Right kidney (tissue), 1 donor: ENCODE measurements at regions not wholly inside any gene's neighbourhood (a gene's known extent, or its start where the extent isn't known, plus 50 kb on each side); places are given as distances from the start of the nearest gene placed in this dataset.
"Not testable (repeated sequence)": the region's sequence is repeated elsewhere in the genome, so short reads cannot be mapped to it uniquely, and the experiment has no call there.

Source experiments
- DNase-seq: peaks from one replicate; pipeline ENCODE4 v3.0.0-alpha.2; 2016

DNA sequence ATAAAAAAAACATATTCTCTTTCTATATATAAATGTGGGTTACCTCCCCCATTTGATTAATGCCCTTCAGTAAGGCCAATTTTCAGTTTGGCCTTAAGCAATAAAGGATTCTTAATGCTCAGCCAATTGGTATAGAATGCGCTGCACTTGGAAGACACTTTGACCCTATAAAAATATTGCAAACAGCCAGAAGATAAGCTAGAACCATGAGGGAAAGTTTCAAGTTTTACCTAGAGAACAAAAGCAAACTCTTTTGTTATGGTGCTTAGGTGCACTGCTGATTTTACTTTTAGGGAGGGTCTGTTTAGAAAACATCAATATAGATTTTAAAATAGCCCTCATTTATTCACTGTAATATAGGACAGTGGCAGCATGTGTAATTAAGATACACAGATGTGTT lies 251.6 kb upstream of the SLC16A7 start:
- no peak for DNase-seq

DNA sequence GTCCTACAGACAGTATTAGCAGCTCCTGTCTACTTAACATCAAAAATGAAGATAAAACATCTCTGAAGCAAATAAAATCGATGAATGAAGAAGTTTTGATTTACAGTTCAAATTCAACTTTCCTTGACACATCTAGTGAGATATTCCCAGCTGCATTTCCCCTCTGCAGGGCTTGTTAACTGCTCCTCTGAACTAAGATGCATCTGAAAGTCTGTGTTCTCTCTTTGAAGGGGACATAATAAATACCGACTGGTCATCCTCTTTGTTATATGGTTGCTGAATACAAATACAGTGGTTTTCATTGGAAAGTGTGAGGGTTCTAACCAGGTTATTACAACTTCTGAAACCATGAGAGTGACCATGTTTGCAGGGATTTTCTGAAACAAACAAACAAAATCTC lies 266.4 kb upstream of the SLC16A7 start:
- no peak for DNase-seq

DNA sequence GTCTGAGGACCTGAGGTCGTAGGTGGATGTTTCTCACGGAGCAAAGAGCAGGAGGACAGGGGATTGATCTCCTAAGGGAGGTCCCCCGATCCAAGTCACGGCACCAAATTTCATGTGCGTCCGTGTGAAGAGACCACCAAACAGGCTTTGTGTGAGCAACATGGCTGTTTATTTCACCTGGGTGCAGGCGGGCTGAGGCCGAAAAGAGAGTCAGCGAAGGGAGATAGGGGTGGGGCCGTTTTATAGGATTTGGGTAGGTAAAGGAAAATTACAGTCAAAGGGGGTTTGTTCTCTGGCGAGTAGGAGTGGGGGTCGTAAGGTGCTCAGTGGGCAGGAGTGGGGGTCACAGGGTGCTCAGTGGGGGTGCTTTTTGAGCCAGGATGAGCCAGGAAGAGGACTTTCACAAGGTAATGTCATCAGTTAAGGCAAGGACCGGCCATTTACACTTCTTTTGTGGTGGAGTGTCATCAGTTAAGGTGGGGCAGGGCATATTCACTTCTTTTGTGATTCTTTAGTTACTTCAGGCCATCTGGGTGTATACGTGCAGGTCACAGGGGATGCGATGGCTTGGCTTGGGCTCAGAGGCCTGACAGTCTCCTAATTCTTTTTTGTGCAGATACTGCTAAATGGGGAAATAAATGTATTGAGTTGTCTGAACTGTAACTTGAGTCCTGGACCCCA lies 267.3 kb upstream of the SLC16A7 start:
- DNase-seq = not testable (repeated sequence)

DNA sequence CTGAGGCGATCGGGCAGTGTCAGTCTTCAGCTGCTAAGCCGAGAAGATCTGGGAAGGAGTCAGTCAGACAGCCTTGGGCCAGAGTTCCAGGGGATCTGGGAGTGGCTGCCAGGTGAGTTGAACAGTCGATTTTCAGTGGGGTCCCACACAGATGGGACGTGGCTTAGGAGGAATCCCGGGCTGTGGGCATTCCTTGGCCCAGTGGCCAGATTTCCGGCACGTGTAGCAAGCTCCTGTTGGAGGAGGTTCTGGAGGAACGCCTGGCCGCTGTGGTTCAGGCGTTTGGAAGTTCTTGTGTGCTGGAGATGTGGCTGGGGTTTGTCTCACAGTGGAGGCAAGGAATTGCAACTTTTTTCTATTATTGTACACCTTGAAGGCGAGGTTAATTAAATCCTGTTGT lies 269.4 kb upstream of the SLC16A7 start:
- not testable (repeated sequence) for DNase-seq

DNA sequence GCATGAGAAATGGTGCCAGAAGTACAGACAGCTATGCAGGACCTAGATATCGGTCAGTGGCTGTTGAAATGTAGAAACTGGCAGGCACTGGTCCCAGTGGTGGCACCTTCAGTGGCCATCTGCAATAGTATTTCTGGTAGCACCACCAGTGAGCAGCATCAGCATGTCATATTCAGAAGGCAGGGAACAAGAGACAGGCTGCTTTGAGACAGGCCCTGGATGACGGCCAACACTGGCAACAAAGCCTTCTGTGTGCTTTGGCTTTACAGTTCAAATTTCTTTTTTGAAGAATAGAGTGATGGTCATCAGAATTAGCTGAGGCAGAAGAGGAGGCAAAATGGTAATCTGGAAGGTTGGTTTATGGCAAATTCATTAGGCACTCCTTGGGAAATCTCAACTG lies 273.4 kb upstream of the SLC16A7 start:
- no peak for DNase-seq

DNA sequence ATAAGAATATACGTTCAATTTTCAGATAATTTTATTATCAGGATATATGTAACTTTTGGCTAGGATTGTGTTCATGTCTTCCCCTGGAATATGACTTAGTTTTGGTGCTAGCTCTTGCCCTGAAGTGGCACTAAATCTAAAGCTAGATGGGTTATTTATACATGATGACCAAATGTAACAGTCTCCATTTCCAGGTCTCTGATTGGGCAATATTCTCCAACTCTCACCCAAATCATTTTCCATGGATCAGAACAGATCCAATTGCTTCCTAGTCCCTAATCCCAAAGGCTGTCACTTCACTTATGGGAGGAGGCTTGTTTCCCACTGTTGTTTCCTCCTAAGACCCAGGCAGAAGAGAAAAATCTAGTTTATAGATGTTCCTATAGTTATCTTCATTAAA lies 274.6 kb upstream of the SLC16A7 start:
- DNase-seq = no peak

DNA sequence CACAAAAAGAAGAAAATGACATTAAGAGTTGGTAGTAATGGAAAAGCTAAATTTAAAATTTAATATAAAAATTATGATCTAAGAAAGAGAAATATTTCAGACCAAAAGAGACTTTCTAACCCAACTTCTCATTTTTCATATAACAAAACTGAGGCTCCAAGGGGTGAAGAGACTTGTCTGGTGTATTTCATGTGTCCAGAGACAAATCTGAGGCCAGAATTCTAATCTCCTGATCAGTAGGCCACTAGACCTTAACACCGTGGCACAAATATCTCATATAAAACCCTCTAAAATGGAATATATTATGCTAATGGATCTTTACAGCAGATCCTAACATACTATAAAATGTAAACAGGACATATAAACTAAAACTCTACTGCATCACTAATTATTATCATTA lies 275.7 kb upstream of the SLC16A7 start:
- no peak for DNase-seq

DNA sequence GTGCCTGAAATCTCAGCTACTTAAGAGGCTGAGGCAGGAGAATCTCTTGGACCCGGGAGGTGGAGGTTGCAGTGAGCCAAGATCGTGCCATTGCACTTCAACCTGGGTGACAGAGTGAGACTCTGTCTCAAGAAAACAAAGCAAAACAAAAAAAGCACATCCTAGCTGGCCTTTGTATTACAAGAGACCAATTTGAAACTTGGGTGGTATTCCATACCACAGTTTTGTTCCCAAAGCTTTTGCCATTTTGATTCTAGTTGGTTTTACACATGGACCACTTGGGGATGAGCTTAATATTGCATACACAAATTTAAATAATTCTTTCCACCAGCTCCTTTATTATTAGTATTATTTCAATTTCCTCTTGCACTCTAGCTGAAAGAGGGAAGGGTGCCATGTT lies 276.9 kb upstream of the SLC16A7 start:
- no peak for DNase-seq

DNA sequence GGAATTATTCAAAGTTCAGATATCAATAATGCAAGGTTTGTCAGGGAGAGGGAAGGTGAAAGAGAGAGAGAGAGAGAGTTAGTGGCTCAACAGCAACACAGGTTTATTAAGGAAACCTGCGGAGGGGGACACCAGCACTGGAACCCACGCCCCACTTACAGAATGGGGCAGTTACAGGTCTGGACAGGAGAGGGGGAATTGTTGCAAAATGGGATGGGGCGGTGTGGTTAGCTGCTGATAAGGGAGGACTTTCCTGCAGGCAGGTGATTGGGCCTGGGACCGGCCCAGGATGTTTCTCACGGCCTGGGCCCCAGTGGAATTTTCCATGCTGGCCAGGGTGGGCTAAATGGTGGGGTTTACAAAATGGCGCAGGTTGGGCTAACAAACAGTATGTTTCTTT lies 278.2 kb upstream of the SLC16A7 start:
- no peak for DNase-seq

DNA sequence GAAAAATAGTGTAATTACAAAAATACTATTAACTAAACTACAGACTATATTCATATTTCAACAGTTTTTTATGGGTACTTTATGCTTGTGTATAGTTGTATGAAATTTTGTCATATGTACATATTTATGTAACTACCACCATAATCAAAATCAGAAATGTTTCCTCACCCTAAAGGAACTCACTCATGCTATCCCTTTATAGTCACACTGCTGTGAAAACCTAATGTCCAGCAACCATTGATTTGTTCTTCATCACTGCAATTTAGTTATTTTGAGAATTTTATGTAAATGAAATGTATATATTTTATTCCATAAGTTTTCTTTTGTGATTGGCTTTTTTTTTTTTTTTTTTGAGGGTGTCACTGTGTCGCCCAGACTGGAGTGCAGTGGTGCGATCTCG lies 278.9 kb upstream of the SLC16A7 start:
- no peak for DNase-seq

DNA sequence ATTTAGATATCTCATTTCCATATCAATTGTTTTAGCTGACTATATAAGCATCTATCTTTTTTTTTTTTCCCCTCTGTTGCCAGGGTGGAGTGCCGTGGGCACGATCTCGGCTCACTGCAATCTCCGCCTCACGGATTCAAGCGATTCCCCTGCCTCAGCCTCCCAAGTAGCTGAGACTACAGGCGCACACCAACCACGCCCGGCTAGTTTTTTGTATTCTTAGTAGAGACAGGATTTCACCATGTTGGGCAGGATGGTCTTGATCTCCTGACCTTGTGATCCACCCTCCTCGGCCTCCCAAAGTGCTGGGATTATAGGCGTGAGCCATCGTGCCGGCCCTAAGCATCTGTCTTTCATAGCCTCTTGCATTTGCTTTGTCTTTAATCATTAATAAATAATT lies 279.5 kb upstream of the SLC16A7 start:
- not testable (repeated sequence) for DNase-seq

DNA sequence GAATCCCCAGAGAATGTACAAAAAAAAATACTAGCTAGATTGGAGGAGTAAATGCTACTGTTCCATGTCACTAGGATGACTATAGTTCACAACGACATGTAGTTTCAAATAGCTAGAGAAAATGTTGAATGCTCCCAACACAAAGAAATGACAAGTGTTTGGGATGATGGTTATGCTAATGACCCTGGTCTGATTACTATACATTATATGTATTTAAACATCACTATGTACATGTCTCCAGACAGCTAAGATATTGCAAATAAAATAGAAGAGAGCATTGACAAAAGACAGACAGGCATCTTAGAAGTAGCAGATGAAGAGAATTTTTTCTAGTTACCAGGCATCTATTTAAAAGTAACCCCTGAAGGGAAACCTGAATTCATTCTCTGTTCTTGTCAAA lies 281.6 kb upstream of the SLC16A7 start:
- no peak for DNase-seq

DNA sequence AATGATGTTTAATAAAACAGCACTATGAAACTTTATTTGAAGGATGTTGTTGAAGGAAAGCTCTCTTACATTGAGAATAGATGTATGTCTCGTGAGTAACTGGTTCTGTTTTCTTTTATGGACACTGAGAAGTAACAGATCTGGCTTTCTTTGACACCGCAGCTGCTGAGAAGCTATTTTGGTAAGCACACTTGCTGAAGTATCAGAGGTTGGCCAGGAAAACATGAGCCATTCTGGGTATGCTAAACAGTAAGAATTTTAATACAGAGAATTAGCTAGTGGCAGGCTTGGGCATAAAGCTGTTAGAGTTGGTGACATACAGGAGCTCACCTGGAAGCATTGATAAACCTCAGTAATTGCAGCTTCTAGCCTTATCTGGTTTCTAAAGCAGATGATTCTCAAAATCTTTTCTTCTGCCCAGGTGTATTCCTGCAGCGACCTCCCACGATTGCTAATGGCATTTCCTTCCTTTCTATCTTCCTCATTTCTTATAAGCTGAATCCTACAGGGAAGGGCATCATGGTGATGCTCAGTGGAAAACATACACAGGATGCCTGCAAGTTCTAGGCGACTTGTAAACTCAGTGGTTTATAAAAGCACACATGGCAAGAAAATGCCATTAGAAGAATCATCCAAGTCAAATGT lies 291.6 kb upstream of the SLC16A7 start:
- no peak for DNase-seq

DNA sequence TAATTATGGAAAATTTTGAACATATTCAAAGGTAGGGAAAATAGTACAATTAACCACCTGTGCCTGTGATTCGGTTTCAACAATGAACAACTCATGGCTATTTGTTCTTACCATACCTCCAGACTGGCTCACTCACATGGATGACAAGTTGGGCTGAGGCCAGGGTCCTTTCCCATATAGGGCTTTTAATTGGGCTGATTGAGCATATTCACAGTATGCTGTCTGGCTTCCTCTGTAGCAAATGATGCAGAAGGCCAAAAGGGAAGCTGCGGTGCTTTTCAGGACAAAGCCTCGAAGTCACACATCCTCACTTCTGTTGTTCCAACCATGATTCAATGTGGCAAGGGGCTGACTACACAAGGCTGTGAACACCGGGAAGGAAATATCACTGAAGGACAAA lies 297.5 kb upstream of the SLC16A7 start:
- DNase-seq = no peak

DNA sequence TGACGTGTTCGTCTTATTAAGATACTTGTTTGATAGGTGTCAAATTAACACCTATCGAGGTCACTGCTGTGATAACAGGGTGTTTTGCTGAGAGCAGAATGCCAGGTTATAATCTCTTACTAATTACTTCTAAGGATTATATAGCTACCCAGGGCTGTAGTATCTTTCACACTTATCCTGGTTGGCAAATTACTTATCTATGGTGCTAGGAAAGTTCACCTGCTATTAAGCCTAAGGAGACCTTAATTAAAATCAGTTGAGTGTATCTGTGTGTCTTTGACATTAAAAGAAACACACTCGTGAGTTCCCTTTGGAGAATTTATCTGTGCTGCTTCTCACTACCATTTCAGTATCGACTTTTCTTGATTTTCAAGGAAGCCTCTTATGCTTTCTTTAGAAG lies 301.6 kb upstream of the SLC16A7 start:
- DNase-seq = no peak

DNA sequence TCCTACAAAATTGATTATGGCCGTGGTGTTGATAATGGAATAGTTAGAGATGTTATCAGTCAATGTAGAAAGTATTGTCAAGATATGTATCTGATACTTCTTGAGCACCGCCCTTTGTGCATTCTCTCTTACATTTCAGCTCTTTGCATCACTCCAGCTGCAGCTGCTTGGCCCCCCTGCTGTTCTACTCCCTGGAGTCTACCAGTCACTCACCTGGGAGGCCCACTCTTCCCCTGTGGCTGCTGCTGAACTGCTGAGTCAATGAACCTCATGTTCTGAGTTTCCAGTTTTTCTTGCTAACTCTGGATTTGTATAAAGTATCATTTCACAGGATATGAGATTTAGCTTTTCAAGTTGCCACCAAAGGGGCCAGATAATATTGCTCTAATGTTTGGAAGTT lies 312.8 kb upstream of the SLC16A7 start:
- no peak for DNase-seq

DNA sequence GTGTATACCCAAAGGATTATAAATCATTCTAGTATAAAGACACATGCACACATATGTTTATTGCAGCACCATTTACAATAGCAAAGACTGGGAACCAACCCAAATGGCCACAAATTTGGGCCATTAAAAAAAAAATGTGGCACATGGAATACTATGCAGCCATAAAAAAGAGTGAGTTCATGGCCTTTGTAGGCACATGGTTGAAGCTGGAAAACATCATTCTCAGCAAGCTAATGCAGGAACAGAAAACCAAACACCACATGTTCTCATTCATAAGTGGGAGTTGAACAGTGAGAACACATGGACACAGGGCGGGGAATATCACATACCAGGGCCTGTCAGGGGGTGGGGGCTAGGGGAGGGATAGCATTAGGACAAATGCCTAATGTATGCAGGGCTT lies 322.3 kb upstream of the SLC16A7 start:
- DNase-seq = not testable (repeated sequence)

DNA sequence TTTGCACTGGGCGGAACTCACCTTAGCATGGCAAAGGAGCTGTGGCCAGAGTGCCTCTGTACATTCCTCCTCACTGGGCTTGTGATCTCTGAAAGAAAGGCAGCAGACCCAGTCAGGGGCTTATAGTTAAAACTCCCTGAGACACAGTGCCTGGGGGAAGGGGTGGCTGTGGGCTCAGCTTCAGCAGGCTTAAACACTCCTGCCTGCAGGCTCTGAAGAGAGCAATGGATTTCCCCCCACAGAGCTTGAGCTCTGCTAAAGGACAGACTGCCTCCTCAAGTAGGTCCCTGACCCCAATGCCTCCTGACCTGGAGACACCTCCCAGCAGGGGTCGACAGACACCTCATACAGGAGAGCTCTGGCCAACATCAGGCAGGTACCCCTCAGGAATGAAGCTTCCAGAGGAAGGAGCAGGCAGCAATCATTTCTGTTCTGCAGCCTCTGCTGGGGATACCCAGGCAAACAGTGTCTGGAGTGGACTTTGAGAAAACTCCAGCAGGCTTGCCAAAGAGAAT lies 327.5 kb upstream of the SLC16A7 start:
- no peak for DNase-seq

DNA sequence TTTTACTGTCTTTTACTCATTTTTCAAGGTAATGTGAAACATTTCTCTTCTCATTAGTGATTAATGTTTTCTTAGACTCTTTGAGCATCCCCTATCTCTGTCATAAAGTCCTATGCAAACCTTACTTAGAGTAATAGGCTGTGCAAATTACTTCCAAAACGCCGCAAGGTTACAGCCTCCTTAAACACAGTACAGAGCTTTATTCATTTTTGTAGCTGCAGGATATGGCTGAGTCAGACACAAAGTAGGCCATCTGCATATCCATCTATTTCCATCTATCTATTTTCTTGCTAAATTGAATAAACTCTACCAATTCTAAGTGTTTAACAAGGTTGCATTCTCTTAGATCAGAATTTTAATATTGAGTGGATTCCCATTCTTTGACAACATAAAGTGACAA lies 335.6 kb upstream of the SLC16A7 start:
- no peak for DNase-seq

DNA sequence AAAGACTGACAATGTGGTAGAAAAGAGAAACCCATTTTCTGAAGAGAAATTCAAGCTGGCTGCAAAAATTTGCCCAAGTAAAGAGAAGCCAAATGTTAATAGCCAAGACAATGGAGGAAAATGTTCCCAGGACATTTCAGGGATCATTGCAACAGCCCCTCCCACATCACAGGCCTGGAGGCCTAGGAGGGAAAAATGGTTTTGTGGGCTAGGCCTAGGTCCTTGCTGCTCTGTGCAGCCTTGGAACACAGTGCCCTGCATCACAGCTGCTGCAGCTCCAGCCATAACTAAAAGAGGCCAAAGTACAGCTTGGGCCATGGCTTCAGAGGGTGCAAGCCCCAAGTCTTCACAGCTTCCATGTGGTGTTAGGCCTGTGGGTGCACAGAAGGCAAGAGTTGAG lies 332.4 kb upstream of the LRIG3 start:
- DNase-seq = no peak

DNA sequence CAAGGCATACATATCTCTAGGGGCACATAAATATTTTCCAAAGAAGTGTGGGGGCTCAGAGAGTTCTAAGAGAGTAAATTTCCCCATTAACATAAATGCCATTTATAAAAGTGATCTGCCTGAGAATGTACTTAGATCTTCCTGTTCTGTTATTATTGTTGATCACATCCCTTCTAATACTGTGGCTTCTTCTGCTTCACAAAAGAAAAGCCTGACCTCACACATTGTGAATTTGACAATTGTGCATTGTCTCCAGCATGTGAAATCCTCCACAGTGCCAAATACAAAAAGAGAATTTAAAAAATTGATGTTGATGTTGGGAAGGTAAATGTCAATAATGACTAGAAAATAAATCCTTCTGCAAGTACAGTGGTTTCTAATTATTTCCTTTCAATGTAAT lies 330.5 kb upstream of the LRIG3 start:
- no peak for DNase-seq

DNA sequence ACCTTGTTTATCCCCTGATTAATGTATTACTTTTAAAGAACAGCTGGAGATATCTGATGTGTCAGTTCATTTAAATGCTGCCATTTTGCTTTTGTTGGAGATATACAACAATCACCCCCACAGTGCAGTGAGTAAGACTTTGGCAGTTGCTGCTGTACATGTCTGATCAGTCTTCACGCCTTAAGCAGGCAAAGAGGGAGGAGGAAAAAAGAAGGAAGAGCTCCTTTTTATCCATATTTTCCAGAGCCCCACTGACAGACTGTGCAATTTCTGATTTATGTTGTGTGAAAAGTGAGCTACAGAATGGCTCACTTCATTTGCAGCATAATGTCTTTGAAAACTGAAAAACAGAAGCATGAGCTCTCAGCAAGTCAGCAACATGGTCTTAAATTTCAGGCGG lies 319.7 kb upstream of the LRIG3 start:
- DNase-seq = no peak

DNA sequence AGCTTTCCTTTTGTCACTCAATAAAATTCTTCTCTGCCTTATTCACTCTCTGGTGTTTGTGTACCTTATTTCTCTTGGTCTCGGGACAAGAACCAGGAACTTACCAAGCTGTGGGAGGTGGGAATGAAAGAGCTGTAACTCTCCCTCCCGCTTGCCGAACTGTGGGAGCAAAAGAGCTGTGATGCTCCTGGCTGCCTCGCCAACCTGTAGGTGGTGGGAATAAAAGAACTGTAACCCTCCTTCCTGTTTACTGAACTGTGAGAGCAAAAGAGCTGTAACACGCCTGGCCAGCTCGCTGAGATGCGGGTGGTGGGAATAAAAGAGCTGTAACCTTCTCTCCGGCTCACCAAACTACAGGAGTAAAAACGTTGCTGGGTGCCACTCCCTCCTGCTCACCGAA lies 314.1 kb upstream of the LRIG3 start:
- no peak for DNase-seq

DNA sequence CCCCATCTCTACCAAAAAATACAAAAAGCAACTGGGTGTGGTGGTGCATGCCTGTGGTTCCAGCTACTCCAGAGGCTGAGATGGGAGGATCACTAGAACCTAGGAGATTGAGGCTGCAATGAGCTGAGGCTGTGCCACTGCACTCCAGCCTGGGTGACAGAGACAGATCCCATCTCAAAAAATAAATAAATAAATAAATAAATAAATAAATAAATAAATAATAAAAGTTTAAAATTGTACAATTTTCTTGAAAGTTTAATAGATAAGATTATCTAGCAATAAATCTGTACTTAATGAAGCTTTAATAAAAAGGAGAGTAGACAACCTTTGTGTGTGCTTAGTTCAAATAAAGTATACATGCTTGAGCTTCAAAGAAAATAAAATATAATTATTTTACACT lies 310.0 kb upstream of the LRIG3 start:
- no peak for DNase-seq

DNA sequence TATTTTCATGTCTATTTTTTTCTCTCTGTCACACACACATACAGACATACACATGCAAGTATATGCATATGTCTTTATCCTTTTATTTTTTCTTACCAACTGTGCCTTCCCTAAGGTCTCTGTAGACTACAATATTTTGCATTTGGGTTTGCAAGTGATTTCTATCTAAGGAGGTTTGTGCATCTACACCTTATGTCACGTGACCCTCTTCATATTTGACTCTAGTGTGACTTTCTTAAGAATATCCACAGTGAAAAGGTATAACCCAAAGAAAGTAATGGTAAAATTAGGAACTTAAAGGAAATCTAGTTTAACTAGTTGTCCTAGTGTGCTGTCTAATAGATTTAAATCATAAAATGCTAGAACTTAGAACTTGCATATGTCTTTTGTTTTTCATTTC lies 298.8 kb upstream of the LRIG3 start:
- DNase-seq = no peak
